ENCODE measurements at regions not wholly inside any gene's neighbourhood (a gene's known extent, or its start where the extent isn't known, plus 50 kb on each side); places are given as distances from the start of the nearest gene placed in this dataset.
"Not testable (repeated sequence)": the region's sequence is repeated elsewhere in the genome, so short reads cannot be mapped to it uniquely, and the experiment has no call there.

DNA sequence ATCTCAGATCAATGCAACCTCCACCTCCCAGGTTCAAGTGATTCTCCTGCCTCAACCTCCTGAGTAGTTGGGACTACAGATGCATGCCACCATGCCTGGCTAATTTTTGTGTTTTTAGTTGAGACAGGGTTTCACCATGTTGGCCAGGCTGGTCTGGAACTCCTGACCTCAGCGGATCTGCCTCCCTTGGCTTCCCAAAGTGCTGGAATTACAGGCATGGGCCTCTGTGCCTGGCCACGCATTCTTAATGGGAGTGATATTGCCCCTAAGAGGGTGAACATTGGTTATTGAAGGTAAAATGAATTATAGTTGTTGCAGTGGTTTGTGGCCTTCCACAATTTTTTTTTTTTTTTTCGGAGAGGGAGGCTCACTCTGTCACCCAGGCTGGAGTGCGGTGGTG lies 309.5 kb upstream of the ZNF337 start:
- not testable (repeated sequence) for TF ChIP-seq CTCF, POLR2A (IDR thresholded peaks at IDR 0.05)

All from testis (tissue), 2 donors.